C4-2B (cell line): ENCODE measurements at regions not wholly inside any gene's neighbourhood (a gene's known extent, or its start where the extent isn't known, plus 50 kb on each side); places are given as distances from the start of the nearest gene placed in this dataset.

Experiments
- H3K27ac ChIP-seq: fragments of 450-650 bp; 2 replicates; pipeline ENCODE4 v1.5.1; 2017
- ZFX ChIP-seq: fragments of 450-650 bp; IDR thresholded peaks from 2 replicates; pipeline ENCODE4 v1.6.1; 2017
- TF ChIP-seq, protein P1 (sequence below): fragments of 450-650 bp; conservative IDR thresholded peaks from 2 replicates; pipeline ENCODE4 v1.5.1; 2017; ENCODE audit warnings: mild to moderate bottlenecking

DNA sequence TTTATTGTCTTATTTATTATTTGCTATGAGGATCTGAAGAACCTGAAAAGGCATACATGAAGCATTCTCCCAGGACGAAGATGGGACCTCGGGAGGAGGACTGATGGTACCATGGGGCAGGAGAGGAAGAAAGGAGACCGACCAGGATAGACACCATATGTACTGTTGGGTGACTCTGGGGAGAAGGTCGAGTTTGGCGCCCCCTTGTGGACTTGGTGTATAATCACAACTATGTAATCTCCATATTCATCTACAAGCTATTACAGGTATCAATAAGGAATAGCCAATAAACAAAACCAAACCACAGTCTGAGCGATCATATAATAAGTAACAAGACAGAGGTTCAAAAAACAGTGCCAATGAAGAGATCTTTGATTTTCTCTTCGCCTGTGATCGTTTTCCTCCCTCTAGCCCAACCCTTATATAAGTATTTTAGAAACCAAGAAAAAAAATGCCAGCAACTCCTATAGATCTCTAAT is 139.1 kb downstream of the SPTSSA start:
- no peak overlapping the region for H3K27ac ChIP-seq
- TF ChIP-seq ZFX, result no peak
- TF ChIP-seq, protein P1, sequence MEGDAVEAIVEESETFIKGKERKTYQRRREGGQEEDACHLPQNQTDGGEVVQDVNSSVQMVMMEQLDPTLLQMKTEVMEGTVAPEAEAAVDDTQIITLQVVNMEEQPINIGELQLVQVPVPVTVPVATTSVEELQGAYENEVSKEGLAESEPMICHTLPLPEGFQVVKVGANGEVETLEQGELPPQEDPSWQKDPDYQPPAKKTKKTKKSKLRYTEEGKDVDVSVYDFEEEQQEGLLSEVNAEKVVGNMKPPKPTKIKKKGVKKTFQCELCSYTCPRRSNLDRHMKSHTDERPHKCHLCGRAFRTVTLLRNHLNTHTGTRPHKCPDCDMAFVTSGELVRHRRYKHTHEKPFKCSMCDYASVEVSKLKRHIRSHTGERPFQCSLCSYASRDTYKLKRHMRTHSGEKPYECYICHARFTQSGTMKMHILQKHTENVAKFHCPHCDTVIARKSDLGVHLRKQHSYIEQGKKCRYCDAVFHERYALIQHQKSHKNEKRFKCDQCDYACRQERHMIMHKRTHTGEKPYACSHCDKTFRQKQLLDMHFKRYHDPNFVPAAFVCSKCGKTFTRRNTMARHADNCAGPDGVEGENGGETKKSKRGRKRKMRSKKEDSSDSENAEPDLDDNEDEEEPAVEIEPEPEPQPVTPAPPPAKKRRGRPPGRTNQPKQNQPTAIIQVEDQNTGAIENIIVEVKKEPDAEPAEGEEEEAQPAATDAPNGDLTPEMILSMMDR, result peak; percentile 91

- TF ChIP-seq, protein P1, result no peak
- TF ChIP-seq ZFX, result no peak
- no peak overlapping the region for H3K27ac ChIP-seq
Observed at GRCh38 chr14:34319140-34319539, 142.9 kb downstream of the SPTSSA start.

GRCh38 chr14:34318014-34318413 is 144.0 kb downstream of the SPTSSA start:
- no peak overlapping the region for H3K27ac ChIP-seq
- TF ChIP-seq, protein P1, result no peak
- no peak for TF ChIP-seq ZFX

GRCh38 chr14:34310724-34311123 is 151.3 kb downstream of the SPTSSA start:
- H3K27ac ChIP-seq, result no peak overlapping the region
- TF ChIP-seq ZFX, result no peak
- TF ChIP-seq, protein P1, result no peak

DNA sequence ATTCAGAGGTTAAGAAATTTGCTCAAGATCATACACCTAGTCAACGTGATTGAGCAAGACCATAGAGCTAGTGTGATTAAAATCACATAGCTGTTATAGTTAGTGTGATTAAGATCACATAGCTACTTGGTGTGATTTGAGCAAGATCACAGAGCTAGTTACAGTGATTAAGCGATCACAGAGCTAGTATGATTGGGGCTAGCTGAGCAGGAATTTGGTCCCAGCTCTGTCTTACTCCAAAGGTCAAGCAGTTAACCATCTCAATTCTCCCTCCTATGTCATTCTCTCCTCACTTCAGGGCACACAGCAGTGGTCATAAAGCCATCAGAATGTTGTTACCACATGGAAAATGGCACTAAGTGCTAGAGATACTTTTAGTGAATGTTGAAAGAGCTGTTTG is 158.2 kb downstream of the SPTSSA start:
- TF ChIP-seq, protein P1, result no peak
- TF ChIP-seq ZFX, result no peak
- no peak overlapping the region for H3K27ac ChIP-seq

DNA sequence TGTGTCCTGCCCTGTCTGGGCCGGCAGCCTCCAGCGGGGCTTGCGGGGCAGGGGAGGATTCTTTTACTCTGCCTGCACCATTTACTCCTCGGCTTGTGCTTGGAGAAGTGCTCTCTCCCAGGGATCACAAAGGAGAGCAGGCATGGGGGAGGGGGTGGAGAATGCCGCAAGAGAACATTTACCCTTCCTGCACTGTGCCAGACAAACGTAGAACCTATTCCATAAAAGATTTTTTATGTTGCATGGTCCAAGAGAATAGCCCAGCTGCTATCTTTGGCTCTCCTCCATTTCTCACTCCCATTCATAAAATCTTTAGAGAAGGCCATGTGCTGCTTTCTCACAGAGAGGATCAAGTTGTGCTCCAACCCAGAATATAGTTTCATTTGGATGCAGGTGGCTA is 159.4 kb downstream of the SPTSSA start:
- no peak overlapping the region for H3K27ac ChIP-seq
- TF ChIP-seq ZFX, result no peak
- TF ChIP-seq, protein P1, result no peak

- TF ChIP-seq ZFX, result no peak
- TF ChIP-seq, protein P1, result peak; percentile 86
- H3K27ac ChIP-seq, result no peak overlapping the region
Observed at GRCh38 chr14:34300882-34301734, 160.9 kb downstream of the SPTSSA start.
